H9 (cell line): ENCODE measurements at regions not wholly inside any gene's neighbourhood (a gene's known extent, or its start where the extent isn't known, plus 50 kb on each side); places are given as distances from the start of the nearest gene placed in this dataset.

Experiments
- DNase-seq: peaks from one replicate; pipeline ENCODE4 v3.0.0-alpha.2; 2017
- H2AFZ ChIP-seq: one replicate; pipeline ENCODE4 v1.6.1; 2013; ENCODE audit warnings: mild to moderate bottlenecking, low read length, control low read depth, moderate library complexity
- H2AK5ac ChIP-seq: 2 replicates; pipeline ENCODE4 v1.6.1; 2013; ENCODE audit warnings: low read length, control low read depth, mixed read lengths; ENCODE audit not compliant: insufficient read length
- H2BK120ac ChIP-seq: one replicate; pipeline ENCODE4 v1.6.1; 2013; ENCODE audit warnings: low read depth, mild to moderate bottlenecking, low read length, control low read depth, inconsistent platforms; ENCODE audit not compliant: poor library complexity, severe bottlenecking
- H2BK12ac ChIP-seq: 2 replicates; pipeline ENCODE4 v1.6.1; 2013; ENCODE audit warnings: low read length, control low read depth, mixed read lengths, low read depth; ENCODE audit not compliant: insufficient read length
- H2BK15ac ChIP-seq: 2 replicates; pipeline ENCODE4 v1.6.1; 2013; ENCODE audit warnings: low read depth, low read length, control low read depth
- H2BK20ac ChIP-seq: one replicate; pipeline ENCODE4 v1.6.1; 2013; ENCODE audit warnings: low read depth, mild to moderate bottlenecking, low read length, control low read depth, inconsistent platforms; ENCODE audit not compliant: poor library complexity, severe bottlenecking
- H2BK5ac ChIP-seq: 2 replicates; pipeline ENCODE4 v1.6.1; 2013; ENCODE audit warnings: low read length, control low read depth, mixed read lengths; ENCODE audit not compliant: insufficient read length
- H3K14ac ChIP-seq: 2 replicates; pipeline ENCODE4 v1.6.1; 2013; ENCODE audit warnings: low read length, control low read depth; ENCODE audit not compliant: insufficient read depth
- H3K18ac ChIP-seq: 2 replicates; pipeline ENCODE4 v1.6.1; 2013; ENCODE audit warnings: low read depth, mild to moderate bottlenecking, mixed read lengths, low read length, control low read depth; ENCODE audit not compliant: insufficient read length
- H3K23ac ChIP-seq: 2 replicates; pipeline ENCODE4 v1.6.1; 2013; ENCODE audit warnings: low read length, control low read depth, mixed read lengths, low read depth; ENCODE audit not compliant: insufficient read length
- H3K23me2 ChIP-seq: 2 replicates; pipeline ENCODE4 v1.6.1; 2013; ENCODE audit warnings: low read depth, mild to moderate bottlenecking, mixed read lengths, low read length, control low read depth; ENCODE audit not compliant: insufficient read length, poor library complexity, severe bottlenecking
- H3K27ac ChIP-seq: 2 replicates; pipeline ENCODE4 v1.5.1; 2013; ENCODE audit warnings: low read length, control low read depth, mixed read lengths, low read depth; ENCODE audit not compliant: insufficient read length
- H3K27me3 ChIP-seq: 2 replicates; pipeline ENCODE4 v1.6.1; 2013; ENCODE audit warnings: low read length, control low read depth, inconsistent platforms; ENCODE audit not compliant: insufficient read depth
- H3K4ac ChIP-seq: 2 replicates; pipeline ENCODE4 v1.6.1; 2013; ENCODE audit warnings: low read depth, mild to moderate bottlenecking, control low read depth, inconsistent platforms, low read length, moderate library complexity
- H3K4me1 ChIP-seq: 2 replicates; pipeline ENCODE4 v1.6.1; 2013; ENCODE audit warnings: low read length, control low read depth, inconsistent platforms; ENCODE audit not compliant: insufficient read depth
- H3K4me2 ChIP-seq: 2 replicates; pipeline ENCODE4 v1.6.1; 2013; ENCODE audit warnings: low read length, control low read depth, mixed read lengths; ENCODE audit not compliant: insufficient read length, insufficient read depth
- H3K56ac ChIP-seq: 2 replicates; pipeline ENCODE4 v1.6.1; 2013; ENCODE audit warnings: low read depth, mild to moderate bottlenecking, mixed read lengths, low read length, control low read depth; ENCODE audit not compliant: insufficient read length
- H3K79me1 ChIP-seq: 2 replicates; pipeline ENCODE4 v1.6.1; 2013; ENCODE audit warnings: low read depth, mild to moderate bottlenecking, moderate library complexity, low read length, control low read depth, inconsistent platforms; ENCODE audit not compliant: insufficient read depth, poor library complexity, severe bottlenecking
- H3K79me2 ChIP-seq: 2 replicates; pipeline ENCODE4 v1.6.1; 2013; ENCODE audit warnings: low read length, control low read depth, inconsistent platforms; ENCODE audit not compliant: insufficient read depth
- H3K9ac ChIP-seq: 2 replicates; pipeline ENCODE4 v1.6.1; 2013; ENCODE audit warnings: low read length, control low read depth, mixed read lengths; ENCODE audit not compliant: insufficient read length; ENCODE audit errors: extremely low read depth
- H3K9me3 ChIP-seq: one replicate; pipeline ENCODE4 v1.6.1; 2013; ENCODE audit warnings: low read depth, low read length, inconsistent platforms; ENCODE audit not compliant: control insufficient read depth
- H3T11ph ChIP-seq: one replicate; pipeline ENCODE4 v1.6.1; 2013; ENCODE audit warnings: mild to moderate bottlenecking, low read length, control low read depth, inconsistent platforms
- H4K20me1 ChIP-seq: one replicate; pipeline ENCODE4 v1.6.1; 2013; ENCODE audit not compliant: control insufficient read depth, insufficient read length, insufficient read depth
- H4K5ac ChIP-seq: 2 replicates; pipeline ENCODE4 v1.6.1; 2013; ENCODE audit warnings: low read depth, mild to moderate bottlenecking, mixed read lengths, low read length, control low read depth; ENCODE audit not compliant: insufficient read length
- H4K8ac ChIP-seq: replicated peaks from 2 replicates; pipeline ENCODE4 v1.6.1; 2013; ENCODE audit warnings: low read length, control low read depth, mixed read lengths, low read depth; ENCODE audit not compliant: insufficient read length
- H4K91ac ChIP-seq: 2 replicates; pipeline ENCODE4 v1.6.1; 2013; ENCODE audit warnings: low read depth, mild to moderate bottlenecking, moderate library complexity, mixed read lengths, low read length, control low read depth; ENCODE audit not compliant: insufficient read length
- H3K27ac Mint-ChIP-seq, 3 experiments: 2 replicates in 2 of 3; 3 replicates in 1 of 3; pipeline ENCODE4 v1.8.0; 2020 to 2021; ENCODE audit warnings: mixed read lengths in 3 of 3, mild to moderate bottlenecking in 1 of 3, moderate library complexity in 1 of 3
- H3K27me3 Mint-ChIP-seq: 2 replicates; pipeline ENCODE4 v1.8.0; 2021; ENCODE audit warnings: low read depth, mild to moderate bottlenecking, moderate library complexity, mixed read lengths
- H3K36me3 Mint-ChIP-seq, 3 experiments: 2 replicates in 2 of 3; 3 replicates in 1 of 3; pipeline ENCODE4 v1.8.0; 2020 to 2021; ENCODE audit warnings: low read depth in 3 of 3, mixed read lengths in 3 of 3; ENCODE audit not compliant: insufficient read depth in 1 of 3
- H3K4me1 Mint-ChIP-seq, 2 experiments: 2 replicates each; pipeline ENCODE4 v1.8.0; 2020; ENCODE audit warnings: mixed read lengths in 2 of 2
- H3K4me3 Mint-ChIP-seq, 2 experiments: 2 replicates in 1 of 2; 3 replicates in 1 of 2; pipeline ENCODE4 v1.8.0; 2020 to 2021; ENCODE audit warnings: mild to moderate bottlenecking in 2 of 2, mixed read lengths in 2 of 2, moderate library complexity in 1 of 2
- H3K9me3 Mint-ChIP-seq, 2 experiments: 2 replicates in 1 of 2; 3 replicates in 1 of 2; pipeline ENCODE4 v1.8.0; 2020; ENCODE audit warnings: mild to moderate bottlenecking in 2 of 2, mixed read lengths in 2 of 2, moderate library complexity in 1 of 2
- CTCF ChIP-seq: fragments of 200-600 bp; sonication (generic); conservative IDR thresholded peaks from 3 replicates; pipeline ENCODE4 v1.8.0; 2021; ENCODE audit warnings: antibody characterized with exemption, mild to moderate bottlenecking
- WGBS: extraction: QIAGEN DNeasy Blood & Tissue Kit; methylation state at CpG from one replicate; pipeline ENCODE4 v1.1.7; 2013; ENCODE audit warnings: missing lambda C conversion rate, low lambda C conversion rate, mixed read lengths; ENCODE audit not compliant: insufficient read length; ENCODE audit errors: extremely low coverage; 5-methylcytosine and 5-hydroxymethylcytosine counted together

GRCh38 chr7:127512663-127513062 lies 72.7 kb downstream of the GCC1 start:
- Histone ChIP-seq H2BK12ac (no peak overlapping the region), H3K27ac (no peak overlapping the region), H2BK20ac (no peak overlapping the region), H3K4ac (no peak overlapping the region), H3K4me2 (no peak overlapping the region), H3K9ac (no peak overlapping the region), H4K20me1 (no peaks in the 10 kb centered on the region), H3K56ac (no peak overlapping the region), H2BK15ac (no peak overlapping the region), H2BK5ac (no peak overlapping the region), H3K79me1 (no peaks in the 10 kb centered on the region), H2AK5ac (no peak overlapping the region), H3K14ac (no peak overlapping the region), H2AFZ (no peak overlapping the region), H4K5ac (no peak overlapping the region), H3K4me1 (no peaks in the 10 kb centered on the region), H3K23ac (no peak overlapping the region), H3K18ac (no peak overlapping the region), H4K91ac (no peak overlapping the region), H3K9me3 (no peaks in the 10 kb centered on the region), H4K8ac (no peak overlapping the region), H3T11ph (no peak overlapping the region), H2BK120ac (no peak overlapping the region), H3K79me2 (no peaks in the 10 kb centered on the region), H3K27me3 (no peaks in the 10 kb centered on the region; the same call in 1 of the 2 replicates), H3K23me2 (no peaks in the 10 kb centered on the region)
- DNase-seq, result no peak
- Mint-ChIP-seq H3K27ac (no peak overlapping the region), H3K27me3 (peaks cover 53% of the 10 kb centered on the region), H3K36me3 (no peaks in the 10 kb centered on the region), H3K4me3 (no peak overlapping the region; a peak in 1 of 5 replicates), H3K9me3 (no peaks in the 10 kb centered on the region), H3K4me1 (peaks cover 4 to 7% of the 10 kb centered on the region in 2 experiments; a peak in 3 of 4 replicates)
- TF ChIP-seq CTCF, result no peak
- no CpG with 5 or more reads among the region's 6 CpGs for WGBS
